GM18870 (cell line): ENCODE measurements at regions not wholly inside any gene's neighbourhood (a gene's known extent, or its start where the extent isn't known, plus 50 kb on each side); places are given as distances from the start of the nearest gene placed in this dataset.

Source experiments
- ATAC-seq: cut with Tn5 transposase; IDR thresholded peaks from one replicate; pipeline ENCODE4 v1.9.1; 2021; ENCODE audit warnings: moderate library complexity; ENCODE audit not compliant: unreplicated experiment

GRCh38 chr4:27181693-27182092 is 321.1 kb downstream of the STIM2 start:
- ATAC-seq = no peak

- ATAC-seq = no peak
These were observed 321.6 kb downstream of the STIM2 start for GRCh38 chr4:27182211-27182610.

GRCh38 chr4:27184508-27185155 is 324.0 kb downstream of the STIM2 start:
- ATAC-seq = no peak

GRCh38 chr4:27186710-27187109 is 326.1 kb downstream of the STIM2 start:
- no peak for ATAC-seq

GRCh38 chr4:27187786-27188185 is 327.1 kb downstream of the STIM2 start:
- no peak for ATAC-seq

- ATAC-seq = no peak
These were observed 329.0 kb downstream of the STIM2 start for GRCh38 chr4:27189683-27190082.

GRCh38 chr4:27191592-27191991 is 331.0 kb downstream of the STIM2 start:
- ATAC-seq = no peak

GRCh38 chr4:27194599-27195176 is 334.0 kb downstream of the STIM2 start:
- ATAC-seq = no peak

- ATAC-seq = no peak
These were observed 337.6 kb downstream of the STIM2 start for GRCh38 chr4:27198246-27198645.

GRCh38 chr4:27198971-27199370 is 338.3 kb downstream of the STIM2 start:
- no peak for ATAC-seq

GRCh38 chr4:27206009-27206408 is 345.4 kb downstream of the STIM2 start:
- ATAC-seq = no peak

- no peak for ATAC-seq
These were observed 350.3 kb downstream of the STIM2 start for GRCh38 chr4:27210956-27211355.

GRCh38 chr4:27214010-27214409 is 353.4 kb downstream of the STIM2 start:
- no peak for ATAC-seq

- ATAC-seq = no peak
These were observed 354.7 kb downstream of the STIM2 start for GRCh38 chr4:27215220-27215826.

GRCh38 chr4:27217261-27217769 is 356.7 kb downstream of the STIM2 start:
- ATAC-seq = no peak

- ATAC-seq = no peak
These were observed 357.4 kb downstream of the STIM2 start for GRCh38 chr4:27218013-27218412.

- ATAC-seq = no peak
These were observed 362.7 kb downstream of the STIM2 start for GRCh38 chr4:27223326-27223725.

- no peak for ATAC-seq
These were observed 372.9 kb downstream of the STIM2 start for GRCh38 chr4:27233531-27233930.

GRCh38 chr4:27234306-27234899 is 373.8 kb downstream of the STIM2 start:
- ATAC-seq = no peak

- no peak for ATAC-seq
These were observed 379.0 kb downstream of the STIM2 start for GRCh38 chr4:27239641-27240040.

- no peak for ATAC-seq
These were observed 381.6 kb downstream of the STIM2 start for GRCh38 chr4:27242217-27242616.

GRCh38 chr4:27245216-27245615 is 384.6 kb downstream of the STIM2 start:
- no peak for ATAC-seq
